ENCODE measurements at regions not wholly inside any gene's neighbourhood (a gene's known extent, or its start where the extent isn't known, plus 50 kb on each side); places are given as distances from the start of the nearest gene placed in this dataset.

DNA sequence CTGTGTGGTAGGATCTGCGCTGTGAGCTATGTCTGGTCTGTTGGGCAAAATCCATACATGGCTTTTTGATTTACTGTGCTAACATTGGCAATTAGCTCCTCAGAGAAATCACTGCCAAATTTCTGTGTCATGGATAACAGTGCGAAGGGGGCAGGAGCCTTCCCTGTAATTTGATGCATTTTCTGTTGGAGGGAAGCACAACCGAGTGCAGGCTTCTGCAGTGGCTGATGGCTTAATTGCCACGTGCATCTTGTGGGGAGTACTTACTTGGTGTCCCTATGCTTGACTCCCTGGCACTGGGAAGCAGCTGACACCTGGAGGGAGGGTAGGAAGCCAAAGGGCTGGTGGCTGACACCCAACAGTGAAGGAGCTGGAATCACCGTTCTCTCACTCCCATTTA, 99.3 kb upstream of the PROKR2 start:
- no peak for DNase-seq
- H3K36me3 ChIP-seq = no peaks in the 10 kb centered on the region
- no peaks in the 10 kb centered on the region for H3K9me3 ChIP-seq
- intact Hi-C loops (cut with DNase I; ENCODE audit: low total_unique reads) = no loop called here
- no peaks in the 10 kb centered on the region for H3K27me3 ChIP-seq
- no peak for TF ChIP-seq POLR2A (IDR thresholded peaks at IDR 0.05)
- TF ChIP-seq, protein P1, sequence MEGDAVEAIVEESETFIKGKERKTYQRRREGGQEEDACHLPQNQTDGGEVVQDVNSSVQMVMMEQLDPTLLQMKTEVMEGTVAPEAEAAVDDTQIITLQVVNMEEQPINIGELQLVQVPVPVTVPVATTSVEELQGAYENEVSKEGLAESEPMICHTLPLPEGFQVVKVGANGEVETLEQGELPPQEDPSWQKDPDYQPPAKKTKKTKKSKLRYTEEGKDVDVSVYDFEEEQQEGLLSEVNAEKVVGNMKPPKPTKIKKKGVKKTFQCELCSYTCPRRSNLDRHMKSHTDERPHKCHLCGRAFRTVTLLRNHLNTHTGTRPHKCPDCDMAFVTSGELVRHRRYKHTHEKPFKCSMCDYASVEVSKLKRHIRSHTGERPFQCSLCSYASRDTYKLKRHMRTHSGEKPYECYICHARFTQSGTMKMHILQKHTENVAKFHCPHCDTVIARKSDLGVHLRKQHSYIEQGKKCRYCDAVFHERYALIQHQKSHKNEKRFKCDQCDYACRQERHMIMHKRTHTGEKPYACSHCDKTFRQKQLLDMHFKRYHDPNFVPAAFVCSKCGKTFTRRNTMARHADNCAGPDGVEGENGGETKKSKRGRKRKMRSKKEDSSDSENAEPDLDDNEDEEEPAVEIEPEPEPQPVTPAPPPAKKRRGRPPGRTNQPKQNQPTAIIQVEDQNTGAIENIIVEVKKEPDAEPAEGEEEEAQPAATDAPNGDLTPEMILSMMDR (IDR thresholded peaks at IDR 0.05) = no peak
- H3K4me3 ChIP-seq = no peak overlapping the region
- H3K27ac ChIP-seq = no peak overlapping the region
- H3K4me1 ChIP-seq = no peaks in the 10 kb centered on the region

- Histone ChIP-seq H3K27ac (no peak overlapping the region), H3K4me3 (no peak overlapping the region), H3K36me3 (no peaks in the 10 kb centered on the region), H3K27me3 (no peaks in the 10 kb centered on the region), H3K9me3 (no peaks in the 10 kb centered on the region), H3K4me1 (no peaks in the 10 kb centered on the region)
- no peak for TF ChIP-seq POLR2A (IDR thresholded peaks at IDR 0.05)
- TF ChIP-seq, protein P1 (IDR thresholded peaks at IDR 0.05) = no peak
- no peak for DNase-seq
- intact Hi-C loops (cut with DNase I; ENCODE audit: low total_unique reads) = no loop called here
Measured at GRCh38 chr20:5413394-5413793, 96.6 kb upstream of the PROKR2 start.

DNA sequence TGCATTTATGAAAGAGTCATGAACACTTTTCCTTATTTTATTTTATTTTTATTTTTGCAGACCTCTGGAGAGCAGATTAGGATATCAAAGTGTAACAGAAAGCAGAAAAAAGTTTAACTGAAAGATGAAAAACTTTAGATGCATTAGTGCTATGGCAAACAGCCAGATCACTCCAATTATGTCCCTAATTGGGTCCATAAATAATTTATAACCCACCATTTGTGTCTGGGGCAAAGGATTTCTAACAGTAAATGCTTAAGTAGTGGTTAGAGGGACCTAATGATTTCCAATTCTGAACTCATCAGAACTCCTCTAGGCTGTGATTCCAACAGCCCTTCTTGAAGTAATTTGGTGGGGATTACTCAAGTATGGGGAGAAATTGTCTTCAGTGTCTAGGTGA, 93.7 kb upstream of the PROKR2 start:
- intact Hi-C loops (cut with DNase I; ENCODE audit: low total_unique reads) = no loop called here
- DNase-seq = no peak
- no peaks in the 10 kb centered on the region for H3K9me3 ChIP-seq

DNA sequence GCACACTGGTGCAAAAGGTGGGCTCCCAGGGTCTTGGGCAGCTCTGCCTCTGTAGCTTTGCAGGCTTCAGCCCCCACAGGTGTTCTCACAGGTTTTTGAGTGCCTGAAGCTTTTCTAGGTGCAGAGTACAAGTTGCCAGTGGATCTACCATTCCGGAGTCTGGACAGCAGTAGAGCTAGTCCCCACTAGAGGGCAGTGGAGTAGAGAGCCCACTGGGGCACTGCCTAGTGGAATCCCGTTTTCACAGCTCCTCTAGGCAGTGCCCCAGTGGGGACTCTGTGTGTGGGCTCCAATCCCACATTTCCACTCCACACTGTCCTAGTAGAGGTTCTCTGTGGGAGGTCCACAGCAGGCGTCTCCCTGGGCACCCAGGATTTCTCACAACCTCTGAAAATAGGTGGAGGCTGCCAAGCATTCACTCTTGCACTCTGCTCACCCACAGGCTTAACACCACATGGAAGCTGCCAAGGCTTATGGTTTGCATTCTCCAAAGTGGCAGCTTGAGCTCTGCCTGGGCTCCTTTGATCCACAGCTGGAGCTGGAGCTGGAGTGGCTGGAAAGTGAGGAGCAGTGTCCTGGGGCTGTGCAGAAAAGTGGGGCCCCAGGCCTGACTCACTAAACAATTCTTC, 86.3 kb upstream of the PROKR2 start:
- DNase-seq = no peak

More for the DNA sequence above, 93.7 kb upstream of the PROKR2 start:
- no peaks in the 10 kb centered on the region for H3K4me1 ChIP-seq
- no peak for TF ChIP-seq POLR2A (IDR thresholded peaks at IDR 0.05)
- TF ChIP-seq, protein P1 (IDR thresholded peaks at IDR 0.05) = no peak
- H3K4me3 ChIP-seq = no peak overlapping the region
- no peaks in the 10 kb centered on the region for H3K36me3 ChIP-seq
- no peaks in the 10 kb centered on the region for H3K27me3 ChIP-seq
- H3K27ac ChIP-seq = no peak overlapping the region

GRCh38 chr20:5401277-5401875, 84.6 kb upstream of the PROKR2 start:
- Histone ChIP-seq H3K27ac (no peak overlapping the region), H3K4me3 (no peak overlapping the region), H3K36me3 (no peaks in the 10 kb centered on the region), H3K9me3 (no peaks in the 10 kb centered on the region), H3K27me3 (no peaks in the 10 kb centered on the region), H3K4me1 (no peaks in the 10 kb centered on the region)
- TF ChIP-seq, protein P1 (IDR thresholded peaks at IDR 0.05) = no peak
- no peak for TF ChIP-seq POLR2A (IDR thresholded peaks at IDR 0.05)
- intact Hi-C loops (cut with DNase I; ENCODE audit: low total_unique reads) = no loop called here
- no peak for DNase-seq

More for the DNA sequence above, 86.3 kb upstream of the PROKR2 start:
- H3K36me3 ChIP-seq = no peaks in the 10 kb centered on the region
- H3K4me1 ChIP-seq = no peaks in the 10 kb centered on the region
- no peak overlapping the region for H3K27ac ChIP-seq
- TF ChIP-seq POLR2A (IDR thresholded peaks at IDR 0.05) = no peak
- TF ChIP-seq, protein P1 (IDR thresholded peaks at IDR 0.05) = no peak
- intact Hi-C loops (cut with DNase I; ENCODE audit: low total_unique reads) = no loop called here
- H3K4me3 ChIP-seq = no peak overlapping the region
- H3K9me3 ChIP-seq = no peaks in the 10 kb centered on the region
- H3K27me3 ChIP-seq = no peaks in the 10 kb centered on the region
